GM18507 (cell line): ENCODE measurements at regions not wholly inside any gene's neighbourhood (a gene's known extent, or its start where the extent isn't known, plus 50 kb on each side); places are given as distances from the start of the nearest gene placed in this dataset.

Source experiments
- DNase-seq: peaks from one replicate; pipeline ENCODE4 v3.0.0; 2011; ENCODE audit warnings: low read depth; ENCODE audit not compliant: insufficient read length; ENCODE audit errors: extremely low spot score
- FAIRE-seq: peaks from 2 replicates; lab custom pipeline; 2011; peaks lifted over from hg19 to GRCh38; lab: Jason Lieb, UNC

GRCh38 chr2:103254611-103255010 lies 492.8 kb downstream of the TMEM182 start:
- no peak for FAIRE-seq
- no peak for DNase-seq

GRCh38 chr2:103264058-103264768 lies 502.4 kb downstream of the TMEM182 start:
- no peak for FAIRE-seq
- no peak for DNase-seq

- FAIRE-seq, result no peak
- no peak for DNase-seq
These were observed 503.7 kb downstream of the TMEM182 start for GRCh38 chr2:103265521-103265920.

- DNase-seq (no peak), FAIRE-seq (no peak)
These were observed 507.1 kb downstream of the TMEM182 start for GRCh38 chr2:103268841-103269498.

GRCh38 chr2:103276869-103277268 lies 515.0 kb downstream of the TMEM182 start:
- FAIRE-seq (no peak), DNase-seq (no peak)

- FAIRE-seq (no peak), DNase-seq (no peak)
These were observed 522.9 kb downstream of the TMEM182 start for GRCh38 chr2:103284750-103285149.

GRCh38 chr2:103285354-103285753 lies 523.5 kb downstream of the TMEM182 start:
- DNase-seq, result no peak
- no peak for FAIRE-seq

- DNase-seq (no peak), FAIRE-seq (no peak)
These were observed 525.9 kb downstream of the TMEM182 start for GRCh38 chr2:103287746-103288145.

- DNase-seq (no peak), FAIRE-seq (no peak)
These were observed 526.9 kb downstream of the TMEM182 start for GRCh38 chr2:103288696-103289095.

- no peak for FAIRE-seq
- no peak for DNase-seq
These were observed 527.4 kb downstream of the TMEM182 start for GRCh38 chr2:103289105-103289725.

GRCh38 chr2:103292573-103292972 lies 530.7 kb downstream of the TMEM182 start:
- DNase-seq (no peak), FAIRE-seq (no peak)

GRCh38 chr2:103293067-103293741 lies 531.4 kb downstream of the TMEM182 start:
- FAIRE-seq, result no peak
- no peak for DNase-seq

GRCh38 chr2:103293742-103294077 lies 531.9 kb downstream of the TMEM182 start:
- no peak for DNase-seq
- no peak for FAIRE-seq

- no peak for FAIRE-seq
- no peak for DNase-seq
These were observed 532.6 kb downstream of the TMEM182 start for GRCh38 chr2:103294420-103294819.

GRCh38 chr2:103295591-103295990 lies 533.8 kb downstream of the TMEM182 start:
- DNase-seq (no peak), FAIRE-seq (no peak)

GRCh38 chr2:103324671-103325070 lies 562.8 kb downstream of the TMEM182 start:
- DNase-seq, result no peak
- FAIRE-seq, result no peak

- no peak for DNase-seq
- no peak for FAIRE-seq
These were observed 565.6 kb downstream of the TMEM182 start for GRCh38 chr2:103327386-103327785.

GRCh38 chr2:103327966-103328365 lies 566.1 kb downstream of the TMEM182 start:
- no peak for DNase-seq
- no peak for FAIRE-seq

GRCh38 chr2:103335403-103335802 lies 573.6 kb downstream of the TMEM182 start:
- no peak for DNase-seq
- FAIRE-seq, result no peak

GRCh38 chr2:103338819-103339218 lies 577.0 kb downstream of the TMEM182 start:
- FAIRE-seq (no peak), DNase-seq (no peak)
